GM12865 (cell line): ENCODE measurements at regions not wholly inside any gene's neighbourhood (a gene's known extent, or its start where the extent isn't known, plus 50 kb on each side); places are given as distances from the start of the nearest gene placed in this dataset.
"Not testable (repeated sequence)": the region's sequence is repeated elsewhere in the genome, so short reads cannot be mapped to it uniquely, and the experiment has no call there.

ENCODE experiments used
- DNase-seq: peaks from one replicate; pipeline ENCODE4 v3.0.0; 2010; ENCODE audit warnings: low read depth
- H3K4me3 ChIP-seq: 2 replicates; pipeline ENCODE4 v1.5.1; 2011; ENCODE audit warnings: mild to moderate bottlenecking, low read depth, low read length, control low read depth
- TF ChIP-seq, protein P1 (sequence below): IDR thresholded peaks from 2 replicates; pipeline ENCODE4 v1.5.1; 2011; ENCODE audit warnings: low read length, control low read depth, low read depth, inconsistent platforms; ENCODE audit not compliant: insufficient read depth; ENCODE audit errors: missing control alignments

- no peak overlapping the region for H3K4me3 ChIP-seq
- TF ChIP-seq, protein P1, sequence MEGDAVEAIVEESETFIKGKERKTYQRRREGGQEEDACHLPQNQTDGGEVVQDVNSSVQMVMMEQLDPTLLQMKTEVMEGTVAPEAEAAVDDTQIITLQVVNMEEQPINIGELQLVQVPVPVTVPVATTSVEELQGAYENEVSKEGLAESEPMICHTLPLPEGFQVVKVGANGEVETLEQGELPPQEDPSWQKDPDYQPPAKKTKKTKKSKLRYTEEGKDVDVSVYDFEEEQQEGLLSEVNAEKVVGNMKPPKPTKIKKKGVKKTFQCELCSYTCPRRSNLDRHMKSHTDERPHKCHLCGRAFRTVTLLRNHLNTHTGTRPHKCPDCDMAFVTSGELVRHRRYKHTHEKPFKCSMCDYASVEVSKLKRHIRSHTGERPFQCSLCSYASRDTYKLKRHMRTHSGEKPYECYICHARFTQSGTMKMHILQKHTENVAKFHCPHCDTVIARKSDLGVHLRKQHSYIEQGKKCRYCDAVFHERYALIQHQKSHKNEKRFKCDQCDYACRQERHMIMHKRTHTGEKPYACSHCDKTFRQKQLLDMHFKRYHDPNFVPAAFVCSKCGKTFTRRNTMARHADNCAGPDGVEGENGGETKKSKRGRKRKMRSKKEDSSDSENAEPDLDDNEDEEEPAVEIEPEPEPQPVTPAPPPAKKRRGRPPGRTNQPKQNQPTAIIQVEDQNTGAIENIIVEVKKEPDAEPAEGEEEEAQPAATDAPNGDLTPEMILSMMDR = no peak
- no peak for DNase-seq
These were observed 358.7 kb upstream of the JARID2 start for GRCh38 chr6:14887181-14887580.

DNA sequence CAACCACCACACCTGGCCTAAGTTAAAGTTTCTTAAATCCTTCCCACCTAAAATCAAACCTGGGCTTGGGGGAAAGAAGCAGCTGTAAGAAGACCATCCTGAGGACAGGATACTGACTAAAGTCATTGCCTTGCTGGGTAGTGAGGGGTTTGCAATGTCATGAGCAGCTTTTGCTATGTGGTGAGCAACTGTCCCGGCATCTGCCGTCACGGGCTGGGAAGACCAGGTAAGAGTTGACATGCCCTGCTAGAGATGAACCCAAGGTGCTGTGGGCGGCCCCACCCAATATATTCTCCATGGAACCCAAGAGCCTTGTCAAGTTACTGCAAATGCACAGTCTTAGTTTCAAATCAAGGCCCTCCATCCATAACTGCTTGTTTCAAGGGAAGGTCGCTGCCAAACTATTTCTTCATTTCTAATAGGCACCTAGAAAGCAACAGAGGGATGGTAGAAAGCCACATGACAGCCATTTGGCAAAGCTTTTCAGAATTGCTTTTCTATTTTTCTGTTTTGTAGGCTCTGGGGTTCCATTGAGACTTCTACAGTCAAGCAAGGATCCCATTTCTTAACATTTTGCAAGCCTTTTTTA, 357.8 kb upstream of the JARID2 start:
- DNase-seq = no peak
- TF ChIP-seq, protein P1 = no peak
- H3K4me3 ChIP-seq = no peak overlapping the region

- no peak overlapping the region for H3K4me3 ChIP-seq
- TF ChIP-seq, protein P1 = no peak
- DNase-seq = no peak
These were observed 357.3 kb upstream of the JARID2 start for GRCh38 chr6:14888575-14889000.

GRCh38 chr6:14889188-14889587, 356.7 kb upstream of the JARID2 start:
- DNase-seq = no peak
- no peak overlapping the region for H3K4me3 ChIP-seq

DNA sequence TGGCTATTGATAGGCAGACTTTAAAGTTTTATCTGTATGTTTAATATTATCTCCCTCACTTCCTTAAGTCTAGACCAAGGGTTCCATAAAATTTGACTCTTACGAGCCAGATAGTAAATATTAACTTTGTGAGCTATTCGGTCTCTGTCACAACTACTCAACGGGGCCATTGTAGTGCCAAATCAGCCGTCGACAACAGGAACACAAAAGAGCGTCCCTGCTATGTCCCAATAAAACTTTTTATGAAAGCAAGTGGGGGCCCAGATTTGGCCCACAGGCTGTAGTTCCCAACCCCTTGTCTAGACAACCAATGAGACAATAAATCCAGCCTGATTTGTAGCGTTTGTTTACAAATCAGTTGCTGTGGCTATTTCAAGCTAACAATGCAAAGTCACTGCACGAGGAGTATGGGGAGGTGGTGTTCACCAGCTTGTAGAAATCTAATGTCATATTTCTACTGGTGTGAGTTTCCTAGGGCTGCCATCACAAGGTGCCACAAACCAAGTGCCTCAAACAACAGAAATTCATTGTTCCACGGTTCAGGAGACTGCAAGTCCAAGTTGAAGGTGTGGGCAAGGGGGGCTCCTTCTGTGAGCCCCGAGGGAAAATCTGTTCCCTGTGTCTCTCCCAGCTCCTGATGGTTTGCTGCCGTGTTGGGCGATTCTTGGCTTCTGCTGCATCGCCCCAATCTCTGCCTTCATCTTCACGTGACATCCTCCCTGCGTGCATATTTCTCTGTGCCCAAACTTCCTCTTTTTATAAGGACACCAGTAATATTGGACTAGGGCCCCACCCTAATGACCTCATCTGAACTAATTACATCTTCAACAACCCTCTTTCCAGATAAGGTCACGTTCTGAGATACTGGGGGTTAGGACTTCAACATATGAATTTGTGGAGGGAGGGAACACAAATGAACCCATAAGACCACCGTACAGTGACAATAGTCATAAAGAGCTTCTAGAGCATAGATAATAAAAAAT, 356.0 kb upstream of the JARID2 start:
- DNase-seq = no peak
- TF ChIP-seq, protein P1 = no peak
- H3K4me3 ChIP-seq = no peak overlapping the region

More at GRCh38 chr6:14889188-14889587, 356.7 kb upstream of the JARID2 start:
- TF ChIP-seq, protein P1 = no peak

DNA sequence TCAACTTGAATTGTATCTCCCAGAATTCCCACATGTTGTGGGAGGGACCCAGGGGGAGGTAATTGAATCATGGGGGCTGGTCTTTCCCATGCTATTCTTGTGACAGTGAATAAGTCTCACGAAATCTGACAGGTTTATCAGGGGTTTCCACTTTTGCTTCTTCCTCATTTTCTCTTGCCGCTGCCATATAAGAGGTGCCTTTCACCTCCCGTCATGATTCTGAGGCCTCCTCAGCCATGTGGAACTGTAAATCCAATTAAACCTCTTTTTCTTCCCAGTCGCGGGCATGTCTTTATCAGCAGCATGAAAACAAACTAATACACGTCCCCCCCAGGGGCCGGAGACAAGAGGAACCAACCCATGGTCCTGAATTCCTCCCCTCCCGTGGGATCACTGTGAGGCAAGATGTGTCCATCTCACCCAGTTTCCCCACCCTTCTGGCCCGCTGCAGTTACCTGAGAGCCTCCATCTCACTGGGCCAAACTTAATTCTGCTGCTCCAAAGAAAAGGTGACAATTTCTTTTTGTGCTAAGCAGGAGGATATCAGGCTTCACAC, 354.0 kb upstream of the JARID2 start:
- not testable (repeated sequence) for H3K4me3 ChIP-seq, DNase-seq

GRCh38 chr6:14894105-14894504, 351.8 kb upstream of the JARID2 start:
- TF ChIP-seq, protein P1 = no peak
- no peak for DNase-seq
- no peak overlapping the region for H3K4me3 ChIP-seq
